ENCODE measurements at regions not wholly inside any gene's neighbourhood (a gene's known extent, or its start where the extent isn't known, plus 50 kb on each side); places are given as distances from the start of the nearest gene placed in this dataset.

GRCh38 chr6:168961264-168961656 lies 292.4 kb downstream of the THBS2 start:
- Histone ChIP-seq H3K4me1 (ENCODE audit: control insufficient read depth, insufficient read depth, low read length) (no peaks in the 10 kb centered on the region), H3K4me3 (ENCODE audit: low read length) (no peak overlapping the region), H3K9me3 (ENCODE audit: control insufficient read depth, insufficient read depth, low read length) (no peaks in the 10 kb centered on the region), H3K27ac (ENCODE audit: low read length) (no peak overlapping the region), H3K36me3 (ENCODE audit: control insufficient read depth, insufficient read depth, low read length) (no peaks in the 10 kb centered on the region), H3K27me3 (ENCODE audit: control insufficient read depth, insufficient read depth, low read length) (no peaks in the 10 kb centered on the region)
- ATAC-seq (no peak), DNase-seq (peak in 1 of 2 donors; percentile 34)
- no peaks in the 10 kb centered on the region for H3K36me3 Mint-ChIP-seq
- H3K4me3 Mint-ChIP-seq, result no peak overlapping the region
- H3K9me3 Mint-ChIP-seq, result no peaks in the 10 kb centered on the region
- H3K27ac Mint-ChIP-seq, result no peak overlapping the region
- intact Hi-C loops (cut with micrococcal nuclease), result no loop called here
- TF ChIP-seq CTCF (IDR thresholded peaks at IDR 0.05), result no peak
- WGBS (ENCODE audit: insufficient coverage), result 75% methylated on average over 11 of the region's 13 CpGs
- H3K4me1 Mint-ChIP-seq, result peaks cover 10% of the 10 kb centered on the region in 2 donors
- peaks cover 4 to 26% of the 10 kb centered on the region in 2 donors for H3K27me3 Mint-ChIP-seq (ENCODE audit: low read depth in 2 of 2)

GRCh38 chr6:168960551-168961263 lies 292.9 kb downstream of the THBS2 start:
- Mint-ChIP-seq H3K4me1 (peaks cover 12 to 13% of the 10 kb centered on the region in 2 donors), H3K27ac (no peak overlapping the region), H3K4me3 (no peak overlapping the region), H3K36me3 (no peaks in the 10 kb centered on the region), H3K9me3 (no peaks in the 10 kb centered on the region), H3K27me3 (ENCODE audit: low read depth in 2 of 2) (peaks cover 4 to 26% of the 10 kb centered on the region in 2 donors)
- no peaks in the 10 kb centered on the region for H3K9me3 ChIP-seq (ENCODE audit: control insufficient read depth, insufficient read depth, low read length)
- DNase-seq, result no peak
- no peak overlapping the region for H3K4me3 ChIP-seq (ENCODE audit: low read length)
- H3K27me3 ChIP-seq (ENCODE audit: control insufficient read depth, insufficient read depth, low read length), result no peaks in the 10 kb centered on the region
- no peaks in the 10 kb centered on the region for H3K4me1 ChIP-seq (ENCODE audit: control insufficient read depth, insufficient read depth, low read length)
- no peaks in the 10 kb centered on the region for H3K36me3 ChIP-seq (ENCODE audit: control insufficient read depth, insufficient read depth, low read length)
- no peak for TF ChIP-seq CTCF (IDR thresholded peaks at IDR 0.05)
- intact Hi-C loops (cut with micrococcal nuclease), result no loop called here
- WGBS (ENCODE audit: insufficient coverage), result 78% methylated on average over 10 of the region's 11 CpGs
- no peak overlapping the region for H3K27ac ChIP-seq (ENCODE audit: low read length)
- ATAC-seq, result no peak

GRCh38 chr6:168959696-168960095 lies 293.9 kb downstream of the THBS2 start:
- H3K36me3 ChIP-seq (ENCODE audit: control insufficient read depth, insufficient read depth, low read length), result no peaks in the 10 kb centered on the region
- Mint-ChIP-seq H3K36me3 (no peaks in the 10 kb centered on the region), H3K4me1 (peaks cover 12 to 13% of the 10 kb centered on the region in 2 donors), H3K4me3 (no peak overlapping the region), H3K9me3 (no peaks in the 10 kb centered on the region), H3K27me3 (ENCODE audit: low read depth in 2 of 2) (peaks cover 4 to 24% of the 10 kb centered on the region in 2 donors), H3K27ac (no peak overlapping the region)
- H3K9me3 ChIP-seq (ENCODE audit: control insufficient read depth, insufficient read depth, low read length), result no peaks in the 10 kb centered on the region
- no peaks in the 10 kb centered on the region for H3K27me3 ChIP-seq (ENCODE audit: control insufficient read depth, insufficient read depth, low read length)
- no peak for DNase-seq
- no peak for ATAC-seq
- no peak overlapping the region for H3K27ac ChIP-seq (ENCODE audit: low read length)
- H3K4me3 ChIP-seq (ENCODE audit: low read length), result no peak overlapping the region
- 14% methylated on average over 2 of the region's 4 CpGs for WGBS (ENCODE audit: insufficient coverage)
- intact Hi-C loops (cut with micrococcal nuclease), result loop anchor here (5.0 to 10.0 kb wide), 2 partner anchors 587 to 1565 kb away; no protein-coding TSS in a partner anchor
- H3K4me1 ChIP-seq (ENCODE audit: control insufficient read depth, insufficient read depth, low read length), result no peaks in the 10 kb centered on the region
- no peak for TF ChIP-seq CTCF (IDR thresholded peaks at IDR 0.05)

Data from natural killer cell (primary cell).